Stimulated activated CD8-positive, alpha-beta memory T cell treated with anti-CD3 and anti-CD28 coated beads, Interleukin-4, amount 100 ng/mL, for 1 hour (primary cell): ENCODE measurements at regions not wholly inside any gene's neighbourhood (a gene's known extent, or its start where the extent isn't known, plus 50 kb on each side); places are given as distances from the start of the nearest gene placed in this dataset.
"Not testable (repeated sequence)": the region's sequence is repeated elsewhere in the genome, so short reads cannot be mapped to it uniquely, and the experiment has no call there.

Source experiments
- DNase-seq, 2 donors: peaks; one replicate each; pipeline ENCODE4 v3.0.0-alpha.2; 2020; ENCODE audit warnings: low read depth in 2 of 2, low spot score in 1 of 2

DNA sequence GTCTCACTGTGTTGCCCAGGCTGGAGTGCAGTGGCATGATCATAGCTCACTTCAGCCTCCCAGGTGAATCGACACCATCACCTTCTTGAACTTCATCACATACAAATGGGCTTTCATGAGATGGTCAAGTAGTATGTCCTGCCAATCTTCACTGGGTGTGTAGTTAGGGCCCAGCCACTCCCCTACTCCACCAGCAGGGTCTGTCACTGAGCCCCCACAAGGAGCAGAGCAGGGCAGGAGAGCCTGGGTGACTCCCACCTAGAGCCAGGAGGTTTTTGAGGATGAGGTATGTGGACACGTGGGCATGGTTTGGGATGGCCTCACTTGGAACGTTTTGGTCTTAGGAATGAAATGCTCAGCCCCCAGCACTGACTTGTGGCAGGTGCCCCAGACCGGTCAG is 4037.7 kb upstream of the TPTE start:
- DNase-seq: not testable (repeated sequence)

DNA sequence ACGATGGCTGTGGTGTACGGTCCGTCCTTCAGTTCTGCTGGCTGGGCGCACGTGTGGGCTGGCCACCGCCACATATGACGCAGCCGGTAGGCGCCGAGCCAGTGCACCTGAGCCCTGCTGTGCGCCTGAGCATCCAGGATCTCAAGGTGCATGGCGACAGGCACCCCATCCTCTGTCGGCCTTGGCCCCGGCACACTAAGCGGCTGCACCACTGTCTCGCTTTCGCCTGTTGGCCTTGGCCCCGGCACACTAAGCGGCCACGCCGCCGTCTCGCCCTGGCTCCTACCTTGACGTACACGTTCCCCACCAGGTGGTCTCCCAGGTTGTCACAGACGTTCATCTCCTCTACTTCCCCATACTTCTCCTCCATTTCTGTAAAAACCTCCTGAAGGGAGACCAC is 4034.6 kb upstream of the TPTE start:
- not testable (repeated sequence) for DNase-seq

DNA sequence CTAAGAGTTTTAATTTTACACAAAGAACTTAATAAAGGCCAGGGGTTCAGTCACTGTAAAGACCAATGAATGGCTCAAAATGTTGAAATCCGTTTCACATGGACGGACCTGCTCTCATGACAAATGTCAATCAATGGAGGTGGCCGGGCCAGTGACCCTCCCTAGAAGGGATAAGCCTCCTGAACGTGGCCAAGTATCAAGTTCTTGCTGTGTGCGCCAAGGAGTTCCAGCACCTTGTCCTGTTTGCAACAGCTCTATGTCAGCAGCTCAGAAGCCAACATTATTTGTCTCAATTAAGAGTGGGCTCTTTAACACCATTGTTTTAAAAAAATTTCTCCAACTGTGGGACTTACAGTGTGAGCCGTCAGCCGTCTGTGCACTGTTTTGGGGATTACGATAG is 4028.7 kb upstream of the TPTE start:
- not testable (repeated sequence) for DNase-seq

DNA sequence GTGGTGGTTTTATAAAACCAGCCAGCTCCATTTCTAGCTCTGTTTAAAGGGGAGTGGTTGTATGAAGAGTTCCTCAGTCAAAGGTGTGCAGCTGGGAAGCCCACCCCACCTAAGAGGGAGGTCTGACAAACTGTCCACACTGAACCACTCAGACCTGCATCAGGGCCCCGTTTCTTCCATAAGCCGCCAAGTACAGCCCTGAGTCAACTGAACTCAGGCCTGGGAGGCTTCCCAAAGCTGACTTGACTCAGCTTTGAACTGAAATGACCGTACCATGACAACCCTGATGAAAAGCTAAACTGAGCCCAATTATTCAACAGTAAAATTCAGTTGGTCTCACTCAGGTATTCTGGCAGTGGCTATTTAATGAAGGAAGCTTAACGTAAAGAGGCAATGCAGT is 4027.4 kb upstream of the TPTE start:
- DNase-seq: not testable (repeated sequence)

DNA sequence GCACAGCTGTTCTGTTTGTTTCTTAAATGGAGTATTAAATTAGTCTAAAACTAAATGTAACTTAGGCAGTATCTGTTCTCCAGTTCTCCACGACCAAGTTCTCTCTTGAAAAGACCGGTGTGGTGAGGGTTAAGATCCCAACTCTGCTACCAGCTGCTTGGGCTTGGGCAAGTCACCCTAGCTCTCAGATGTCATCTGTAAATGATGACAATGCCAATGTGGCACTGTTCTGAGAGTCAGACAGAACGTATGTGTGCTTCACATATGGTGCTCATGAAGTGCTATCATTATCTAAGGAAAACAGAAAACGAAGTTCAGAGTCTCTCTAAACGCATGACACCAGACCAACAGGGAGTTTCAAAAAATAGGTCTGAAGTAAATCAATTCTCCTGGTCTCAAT is 4025.0 kb upstream of the TPTE start:
- DNase-seq: not testable (repeated sequence)

DNA sequence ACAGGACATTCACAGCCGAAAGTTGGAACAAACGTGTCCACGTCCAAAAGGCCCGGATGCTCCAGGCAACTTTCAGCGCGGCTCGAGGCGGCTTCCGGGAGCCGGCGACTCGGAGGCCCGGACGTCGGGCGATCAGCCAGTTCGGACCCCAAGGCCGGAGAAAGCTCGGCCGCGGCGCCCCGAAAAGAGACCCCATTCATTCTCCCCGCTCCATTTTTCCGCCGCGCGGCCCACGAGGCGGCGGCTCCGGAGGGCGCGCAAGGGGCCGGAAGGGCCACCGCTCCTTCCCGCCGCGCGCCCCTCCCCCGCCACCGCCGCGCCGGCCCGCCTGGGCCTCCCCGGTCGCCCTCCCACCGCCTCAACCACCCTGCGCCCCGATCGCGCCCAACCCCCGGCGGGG is 4022.7 kb upstream of the TPTE start:
- not testable (repeated sequence) for DNase-seq

DNA sequence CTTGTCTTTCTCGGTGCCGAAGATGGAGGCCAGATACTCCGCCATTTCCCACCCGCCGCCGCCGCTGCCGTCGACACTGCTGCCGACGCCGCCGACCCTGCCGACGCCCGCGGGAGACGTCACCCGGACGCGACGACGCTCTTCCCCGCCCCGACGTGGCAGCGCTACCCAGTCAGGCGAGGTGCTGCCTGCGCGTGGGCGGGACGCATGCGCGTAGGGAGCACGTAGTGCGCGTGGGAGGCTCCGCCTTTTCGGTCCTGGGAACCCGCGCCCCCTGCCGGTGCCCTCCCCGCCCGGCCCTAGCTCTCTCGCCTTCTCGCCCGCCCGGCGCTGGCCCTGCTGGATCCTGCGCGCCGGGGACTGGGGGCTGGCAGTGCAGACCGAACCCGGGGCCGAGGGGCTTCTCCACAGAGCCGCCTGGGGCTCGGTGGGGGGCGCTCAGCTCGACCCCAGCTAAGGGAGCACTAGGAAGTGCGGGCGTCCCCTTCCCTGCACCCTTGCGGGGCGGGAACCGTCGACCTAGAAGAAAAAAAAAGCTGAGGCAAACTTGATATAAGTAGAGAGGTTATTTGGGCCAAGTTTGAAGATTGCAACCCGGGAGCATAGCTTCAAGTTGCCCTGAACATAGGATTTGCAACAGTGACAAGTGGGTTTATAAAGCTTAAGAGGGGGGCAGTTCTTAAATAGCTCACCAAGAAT is 4022.1 kb upstream of the TPTE start:
- peak in 1 of 2 donors; percentile 28 for DNase-seq

DNA sequence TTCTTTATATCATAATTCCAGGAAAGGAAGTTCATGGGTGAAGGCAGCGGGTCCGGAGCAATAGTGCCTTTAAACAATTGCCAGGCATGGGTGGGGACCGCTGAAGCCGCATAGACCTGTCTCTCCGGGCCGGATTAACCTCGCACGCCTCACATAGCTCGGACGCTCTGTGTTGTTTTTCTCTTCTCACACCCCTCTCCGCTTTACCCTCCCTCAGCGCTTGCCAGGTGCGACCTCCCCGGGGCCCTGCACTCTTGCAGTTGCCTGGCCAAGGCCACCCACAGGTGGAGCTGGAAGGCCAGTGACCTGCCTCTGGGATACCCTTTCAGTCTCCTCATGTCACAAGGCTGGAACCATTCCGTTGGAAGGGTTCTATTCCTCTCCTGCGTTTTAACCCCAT is 4021.5 kb upstream of the TPTE start:
- DNase-seq: not testable (repeated sequence)

DNA sequence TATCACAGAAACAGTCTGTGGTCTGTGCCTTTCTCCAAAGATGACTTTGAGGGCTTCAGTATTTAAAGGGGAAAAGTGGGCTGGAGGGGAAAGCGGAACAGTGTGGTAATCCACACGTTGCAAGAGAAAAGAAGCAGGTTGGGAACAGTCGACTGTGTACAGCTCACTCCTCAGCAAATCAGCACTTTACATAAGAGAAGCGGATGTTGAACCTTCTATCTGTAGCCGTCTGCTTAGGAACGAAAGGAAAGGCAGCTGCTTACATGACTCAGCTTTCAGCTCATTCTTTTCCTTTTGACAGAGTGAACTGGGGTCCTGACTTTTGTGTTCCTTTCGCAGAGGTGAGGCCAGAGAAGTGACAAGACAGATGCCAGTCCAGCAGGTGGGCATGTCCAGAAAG is 4020.7 kb upstream of the TPTE start:
- DNase-seq: not testable (repeated sequence)

DNA sequence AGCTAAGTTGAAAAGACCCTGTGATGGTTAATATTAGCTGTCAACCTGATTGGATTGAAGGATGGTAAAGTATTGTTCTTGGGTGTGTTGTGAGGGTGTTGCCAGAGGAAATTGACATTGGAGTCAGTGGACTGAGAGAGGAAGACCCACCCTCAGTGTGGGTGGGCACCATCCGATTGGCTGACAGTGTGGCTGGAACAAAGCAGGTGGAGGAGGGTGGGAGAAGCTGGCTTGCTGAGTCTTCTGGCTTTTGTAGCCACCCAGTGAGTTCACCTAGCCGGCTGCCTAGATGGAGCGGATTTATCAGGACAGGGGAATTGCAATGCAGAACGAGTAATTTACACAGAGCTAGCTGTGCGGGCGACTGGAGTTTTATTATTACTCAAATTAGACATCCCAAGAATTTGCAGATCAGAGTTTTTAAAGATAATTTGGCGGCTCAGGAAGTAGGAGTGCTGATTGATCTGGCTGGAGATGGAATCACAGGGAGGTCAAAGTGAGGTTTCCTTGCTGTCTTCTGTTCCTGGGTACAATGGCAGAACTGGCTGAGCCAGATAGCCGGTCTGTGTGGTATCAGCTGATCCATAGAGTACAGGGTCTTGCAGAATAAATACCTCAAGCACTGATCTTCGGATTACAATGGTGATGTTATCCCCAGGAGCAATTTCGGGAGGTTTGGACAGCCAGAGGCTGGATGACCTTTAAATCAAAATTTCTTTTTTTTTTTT is 4015.1 kb upstream of the TPTE start:
- DNase-seq: not testable (repeated sequence)

DNA sequence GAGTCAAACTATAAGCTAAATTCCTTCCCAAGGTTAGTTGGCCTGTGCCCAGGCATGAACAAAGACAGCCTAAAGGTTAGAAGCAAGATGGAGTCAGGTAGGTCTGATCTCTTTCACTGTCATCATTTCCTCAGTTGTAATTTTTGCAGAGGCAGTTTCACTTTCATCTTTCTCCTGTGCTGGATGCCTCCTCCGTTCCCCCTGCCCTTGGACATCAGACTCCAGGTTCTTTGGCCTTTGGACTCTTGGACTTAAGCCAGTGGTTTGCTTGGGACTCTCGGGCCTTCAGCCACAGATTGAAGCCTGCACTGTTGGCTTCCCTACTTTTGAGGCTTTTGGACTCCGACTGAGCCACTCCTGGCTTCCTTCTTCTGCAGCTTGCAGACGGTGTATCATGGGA is 4013.8 kb upstream of the TPTE start:
- DNase-seq: not testable (repeated sequence)

DNA sequence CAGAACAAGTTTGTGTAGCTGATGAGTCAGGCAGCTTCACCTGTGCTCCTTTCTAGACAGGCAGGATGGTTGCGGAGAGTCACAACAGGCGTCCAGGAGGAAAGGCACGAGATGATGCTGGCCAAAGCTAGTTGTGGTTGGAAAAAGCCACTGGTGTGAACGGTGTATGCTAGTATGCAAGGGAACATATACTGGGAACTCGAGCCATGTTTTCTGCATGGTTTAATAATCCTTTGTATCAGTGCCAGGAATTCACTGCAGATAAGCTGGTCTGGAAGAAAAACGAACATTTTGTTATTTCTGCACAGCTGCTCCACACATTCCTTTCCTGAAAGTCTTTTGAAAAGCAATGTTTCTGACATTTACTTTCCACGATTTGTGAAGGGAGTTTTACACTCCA is 3999.6 kb upstream of the TPTE start:
- DNase-seq: not testable (repeated sequence)

DNA sequence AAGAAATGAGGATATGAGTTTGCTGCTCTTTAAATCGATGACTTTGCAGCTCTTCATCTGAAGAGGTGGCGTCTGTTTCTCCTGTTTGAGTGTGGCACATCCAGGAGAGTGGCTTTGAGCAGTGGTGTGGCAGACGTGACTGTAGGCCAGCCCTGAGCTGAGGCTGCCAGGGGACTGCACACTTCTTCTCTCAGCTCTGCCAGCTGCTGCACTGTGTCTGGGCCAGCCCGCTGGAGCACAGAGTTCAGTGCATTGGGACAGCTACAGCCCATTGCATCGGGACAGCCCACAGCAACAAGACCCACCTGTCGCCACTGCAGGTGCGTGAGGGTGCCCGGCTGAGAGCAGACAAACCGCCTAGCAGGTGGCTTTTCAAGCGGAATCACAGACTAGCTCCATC is 3995.2 kb upstream of the TPTE start:
- DNase-seq: not testable (repeated sequence)

DNA sequence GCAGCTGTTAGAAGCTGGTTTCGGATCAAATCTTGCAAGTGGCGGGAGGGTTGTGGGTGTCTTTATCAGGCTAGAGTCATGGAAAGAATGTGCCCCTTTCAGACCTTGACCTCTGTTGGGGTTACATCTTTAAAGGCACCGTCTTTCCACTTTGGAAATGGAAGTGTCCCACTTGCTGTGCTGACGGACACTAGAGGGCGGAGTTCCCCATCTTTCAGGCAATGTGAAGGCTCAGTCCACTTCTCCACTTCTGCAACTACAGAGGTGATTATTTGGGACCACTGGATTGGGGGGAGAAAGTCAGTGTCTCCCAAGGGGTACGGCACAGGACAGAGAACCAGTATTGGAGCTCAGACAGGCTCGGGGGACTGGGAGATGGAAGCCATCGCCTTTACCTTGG is 3990.7 kb upstream of the TPTE start:
- DNase-seq: not testable (repeated sequence)

DNA sequence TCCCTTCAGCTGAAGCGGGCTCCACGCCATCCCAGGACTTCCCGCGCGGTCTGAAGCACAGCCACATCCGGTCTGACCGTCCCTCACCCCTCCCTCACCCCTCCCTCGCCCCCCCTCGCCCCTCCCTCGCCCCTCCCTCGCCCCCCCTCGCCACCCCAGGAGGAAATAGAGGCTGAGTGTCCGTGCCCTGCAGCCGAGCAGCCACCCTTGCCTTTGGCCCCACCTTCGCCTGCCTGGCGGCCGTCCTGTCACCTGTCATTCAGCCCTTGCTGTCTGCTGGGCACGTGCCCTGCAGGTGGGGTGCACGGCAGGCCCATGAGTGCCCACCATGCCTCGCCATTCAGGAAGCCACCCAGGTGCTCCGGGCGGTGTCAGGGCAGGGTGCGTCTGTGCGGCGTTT is 3988.1 kb upstream of the TPTE start:
- DNase-seq: not testable (repeated sequence)

DNA sequence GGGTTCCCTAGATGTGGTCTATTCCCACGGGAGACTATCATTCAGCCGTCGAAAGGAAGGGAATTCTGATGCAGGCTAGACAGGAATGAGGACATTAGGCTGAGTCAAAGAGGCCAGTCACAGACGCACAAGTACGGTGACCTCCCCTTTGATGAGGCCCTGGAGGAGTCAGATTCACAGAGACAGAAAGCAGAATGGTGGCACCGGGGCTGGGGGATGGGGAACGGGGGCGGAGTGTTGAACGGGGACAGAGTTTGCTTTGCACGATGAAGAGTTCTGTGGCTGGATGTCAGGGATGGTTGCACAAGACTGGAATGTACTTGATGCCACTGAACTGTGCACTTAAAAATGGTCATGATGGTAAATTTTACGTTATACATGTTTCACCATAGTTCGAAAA is 3983.1 kb upstream of the TPTE start:
- DNase-seq: not testable (repeated sequence)

DNA sequence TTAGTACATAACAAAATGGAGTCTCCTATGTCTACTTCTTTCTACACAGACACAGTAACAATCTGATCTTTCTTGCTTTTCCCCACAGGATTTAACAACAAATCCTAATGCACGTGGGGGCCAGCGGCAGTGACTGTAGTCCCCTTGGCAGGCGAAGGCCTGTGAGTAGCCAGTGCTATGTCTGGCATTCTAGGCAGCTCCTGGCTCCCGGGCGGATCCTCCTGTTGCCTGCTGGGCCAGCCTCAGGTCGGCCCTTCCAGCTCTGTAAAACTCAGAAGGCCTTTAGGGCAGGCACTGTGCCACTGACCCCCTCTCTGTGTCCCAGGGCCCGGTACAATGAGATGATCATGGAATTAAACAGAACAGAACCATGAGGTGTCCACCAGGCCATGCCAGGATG is 3981.7 kb upstream of the TPTE start:
- not testable (repeated sequence) for DNase-seq

DNA sequence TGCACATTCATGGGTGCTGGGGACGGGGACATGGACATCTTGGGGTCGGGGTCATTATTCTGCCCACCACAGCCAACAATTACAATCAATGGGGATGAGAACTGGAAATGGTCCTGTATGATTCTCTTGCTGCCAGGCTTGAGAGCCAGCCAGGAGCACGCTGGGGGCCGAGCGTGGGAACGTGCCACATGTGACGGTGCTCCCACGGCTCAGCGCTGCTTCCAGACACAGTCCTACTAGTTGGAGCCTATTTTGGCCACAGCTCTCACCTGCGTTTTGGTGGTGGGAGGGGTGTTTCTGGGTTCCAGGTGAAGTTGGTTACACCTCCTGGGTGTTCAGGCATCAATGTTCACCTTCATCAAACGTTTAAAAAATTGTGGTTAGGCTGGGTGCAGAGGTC is 3980.3 kb upstream of the TPTE start:
- DNase-seq: not testable (repeated sequence)

DNA sequence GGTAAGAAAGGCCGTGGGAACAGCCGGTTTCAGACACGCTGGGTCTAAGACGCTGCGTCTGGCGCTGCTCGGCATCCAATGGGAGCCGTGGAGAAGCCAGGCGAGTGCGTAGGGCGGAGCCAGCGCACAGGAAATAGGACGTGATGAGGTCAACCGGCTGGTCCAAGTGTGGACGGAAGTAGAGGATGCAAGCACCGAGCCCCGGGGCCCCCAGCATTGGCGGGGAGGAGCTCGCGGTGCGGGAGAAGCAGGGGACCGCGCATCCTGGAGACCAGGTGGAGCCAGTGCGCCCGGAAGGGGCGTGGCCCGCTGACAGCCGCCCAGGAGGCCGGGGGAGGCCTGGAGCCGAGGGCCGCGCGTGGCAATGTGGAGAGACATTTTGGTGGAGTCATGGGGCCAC is 3976.1 kb upstream of the TPTE start:
- not testable (repeated sequence) for DNase-seq

DNA sequence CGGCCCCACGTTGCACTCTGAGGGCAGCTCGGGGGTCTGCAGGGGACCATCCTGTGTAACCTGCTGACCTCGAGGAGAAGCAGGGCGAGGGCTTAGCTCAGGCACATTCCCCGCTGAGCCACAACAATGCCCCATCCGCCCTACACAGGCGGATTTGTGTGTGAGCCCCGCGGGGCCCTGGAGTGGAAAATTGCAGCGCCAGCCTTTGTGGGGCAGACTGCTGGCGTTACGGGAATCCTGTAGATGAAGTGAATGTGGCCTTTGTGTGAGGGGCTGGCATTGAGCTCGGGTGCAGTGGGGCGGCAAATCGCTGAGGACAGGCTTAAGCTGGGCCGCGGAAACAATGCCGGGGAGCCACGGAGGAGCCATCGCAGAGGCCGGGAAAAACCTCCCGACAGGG is 3970.3 kb upstream of the TPTE start:
- DNase-seq: not testable (repeated sequence)

DNA sequence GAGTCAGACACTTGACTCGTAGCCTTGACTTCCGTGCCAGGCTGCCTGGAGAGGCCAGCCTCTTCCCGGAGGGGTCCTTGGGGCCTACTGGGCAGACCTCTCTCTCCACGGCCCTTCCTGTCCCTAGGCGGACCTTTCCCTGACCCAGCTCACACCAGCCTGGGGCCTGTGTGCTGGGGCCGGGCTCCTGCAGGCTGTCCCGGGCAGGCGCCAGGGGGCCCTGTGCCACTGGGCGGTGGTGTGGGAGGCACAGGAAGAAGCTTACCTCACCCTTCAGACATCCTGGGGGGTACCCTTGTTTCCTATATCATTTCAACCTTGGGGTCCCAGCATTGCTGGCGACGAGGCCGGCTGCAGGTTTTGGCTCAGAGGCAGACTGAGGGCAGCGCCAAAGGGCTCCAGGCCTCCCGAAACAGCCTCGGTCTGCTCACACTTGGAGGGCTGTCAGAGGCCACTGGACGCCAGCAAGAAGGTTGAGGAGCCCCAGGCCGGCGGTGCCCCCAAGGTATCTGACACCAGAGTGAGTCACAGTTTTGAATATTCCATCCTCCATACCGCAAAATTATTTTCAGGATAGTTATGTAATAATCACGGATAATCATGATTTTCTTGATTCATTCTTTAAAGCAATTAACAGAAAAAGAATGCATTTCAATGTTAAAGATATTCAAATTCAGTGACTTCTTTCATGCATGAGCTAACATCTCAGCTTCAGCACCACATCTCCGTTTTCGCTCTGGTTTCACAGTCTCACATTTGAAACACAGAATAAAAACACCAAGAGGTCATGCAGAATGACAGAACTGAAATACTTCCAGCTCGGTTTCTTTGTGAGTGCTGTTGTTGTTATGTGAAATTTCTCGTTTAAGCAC is 3967.6 kb upstream of the TPTE start:
- DNase-seq: not testable (repeated sequence)
